ENCODE measurements at regions not wholly inside any gene's neighbourhood (a gene's known extent, or its start where the extent isn't known, plus 50 kb on each side); places are given as distances from the start of the nearest gene placed in this dataset.

GRCh38 chr17:14768923-14769322, 468.0 kb downstream of the HS3ST3B1 start:
- DNase-seq (ENCODE audit: low read depth in 2 of 2): no peak

- no peak for DNase-seq (ENCODE audit: low read depth in 2 of 2)
These were observed 462.0 kb downstream of the HS3ST3B1 start for GRCh38 chr17:14762736-14763479.

GRCh38 chr17:14760719-14761411, 460.0 kb downstream of the HS3ST3B1 start:
- no peak for DNase-seq (ENCODE audit: low read depth in 2 of 2)

GRCh38 chr17:14760212-14760611, 459.3 kb downstream of the HS3ST3B1 start:
- no peak for DNase-seq (ENCODE audit: low read depth in 2 of 2)

- DNase-seq (ENCODE audit: low read depth in 2 of 2): no peak
These were observed 458.4 kb downstream of the HS3ST3B1 start for GRCh38 chr17:14759325-14759724.

- DNase-seq (ENCODE audit: low read depth in 2 of 2): no peak
These were observed 455.6 kb downstream of the HS3ST3B1 start for GRCh38 chr17:14756479-14756878.

GRCh38 chr17:14755002-14755401, 454.1 kb downstream of the HS3ST3B1 start:
- DNase-seq (ENCODE audit: low read depth in 2 of 2): no peak

GRCh38 chr17:14753383-14753782, 452.5 kb downstream of the HS3ST3B1 start:
- DNase-seq (ENCODE audit: low read depth in 2 of 2): no peak

- DNase-seq (ENCODE audit: low read depth in 2 of 2): no peak
These were observed 451.1 kb downstream of the HS3ST3B1 start for GRCh38 chr17:14752011-14752410.

GRCh38 chr17:14750866-14751265, 450.0 kb downstream of the HS3ST3B1 start:
- no peak for DNase-seq (ENCODE audit: low read depth in 2 of 2)

GRCh38 chr17:14749269-14749668, 448.4 kb downstream of the HS3ST3B1 start:
- DNase-seq (ENCODE audit: low read depth in 2 of 2): no peak

GRCh38 chr17:14748036-14748710, 447.3 kb downstream of the HS3ST3B1 start:
- DNase-seq (ENCODE audit: low read depth in 2 of 2): no peak

GRCh38 chr17:14747603-14747950, 446.7 kb downstream of the HS3ST3B1 start:
- DNase-seq (ENCODE audit: low read depth in 2 of 2): no peak

GRCh38 chr17:14746822-14747602, 446.1 kb downstream of the HS3ST3B1 start:
- no peak for DNase-seq (ENCODE audit: low read depth in 2 of 2)

GRCh38 chr17:14745541-14745940, 444.7 kb downstream of the HS3ST3B1 start:
- no peak for DNase-seq (ENCODE audit: low read depth in 2 of 2)

- no peak for DNase-seq (ENCODE audit: low read depth in 2 of 2)
These were observed 444.0 kb downstream of the HS3ST3B1 start for GRCh38 chr17:14744761-14745473.

GRCh38 chr17:14741491-14741890, 440.6 kb downstream of the HS3ST3B1 start:
- DNase-seq (ENCODE audit: low read depth in 2 of 2): no peak

- DNase-seq (ENCODE audit: low read depth in 2 of 2): no peak
These were observed 439.0 kb downstream of the HS3ST3B1 start for GRCh38 chr17:14739656-14740431.

GRCh38 chr17:14738652-14738988, 437.7 kb downstream of the HS3ST3B1 start:
- DNase-seq (ENCODE audit: low read depth in 2 of 2): no peak

GRCh38 chr17:14737984-14738651, 437.2 kb downstream of the HS3ST3B1 start:
- DNase-seq (ENCODE audit: low read depth in 2 of 2): no peak
